IPS-18a (cell line): ENCODE measurements at regions not wholly inside any gene's neighbourhood (a gene's known extent, or its start where the extent isn't known, plus 50 kb on each side); places are given as distances from the start of the nearest gene placed in this dataset.

ENCODE experiments used
- H3K27ac ChIP-seq: one replicate; pipeline ENCODE4 v1.5.1; 2013; ENCODE audit warnings: low read length
- H3K27me3 ChIP-seq: one replicate; pipeline ENCODE4 v1.6.1; 2013; ENCODE audit warnings: mild to moderate bottlenecking, low read length; ENCODE audit not compliant: control insufficient read depth, insufficient read depth
- H3K36me3 ChIP-seq: one replicate; pipeline ENCODE4 v1.6.1; 2013; ENCODE audit warnings: low read depth, low read length; ENCODE audit not compliant: control insufficient read depth
- H3K4me1 ChIP-seq: one replicate; pipeline ENCODE4 v1.6.1; 2013; ENCODE audit warnings: low read depth, low read length; ENCODE audit not compliant: control insufficient read depth
- H3K4me3 ChIP-seq: one replicate; pipeline ENCODE4 v1.5.1; 2013; ENCODE audit warnings: low read length
- H3K9ac ChIP-seq: one replicate; pipeline ENCODE4 v1.6.1; 2013; ENCODE audit warnings: mild to moderate bottlenecking, low read length, moderate library complexity
- H3K9me3 ChIP-seq: one replicate; pipeline ENCODE4 v1.6.1; 2013; ENCODE audit warnings: low read depth, low read length; ENCODE audit not compliant: control insufficient read depth

DNA sequence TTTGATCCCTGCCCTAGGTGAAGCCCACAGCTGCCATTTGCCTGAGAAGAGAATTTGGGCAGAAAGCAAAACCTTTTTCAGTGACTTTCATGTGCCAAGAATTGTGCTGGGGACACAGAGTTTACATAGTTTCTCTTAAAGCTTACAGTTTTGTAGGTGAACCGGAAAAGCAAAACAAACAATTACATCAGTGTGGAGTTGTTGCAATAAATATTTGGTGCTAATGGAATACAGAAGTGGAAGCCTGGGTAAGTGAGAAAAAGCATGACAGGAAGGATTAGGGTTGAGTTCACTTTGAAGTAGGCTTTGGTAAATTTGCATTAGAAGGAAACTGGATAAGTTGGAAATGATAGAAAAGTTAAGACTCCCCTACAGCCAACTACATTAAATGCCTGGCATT, 82.7 kb downstream of the RASSF10 start:
- Histone ChIP-seq H3K27me3 (no peaks in the 10 kb centered on the region), H3K4me1 (no peaks in the 10 kb centered on the region), H3K9ac (no peak overlapping the region), H3K36me3 (no peaks in the 10 kb centered on the region), H3K27ac (no peak overlapping the region), H3K4me3 (no peak overlapping the region), H3K9me3 (no peaks in the 10 kb centered on the region)

DNA sequence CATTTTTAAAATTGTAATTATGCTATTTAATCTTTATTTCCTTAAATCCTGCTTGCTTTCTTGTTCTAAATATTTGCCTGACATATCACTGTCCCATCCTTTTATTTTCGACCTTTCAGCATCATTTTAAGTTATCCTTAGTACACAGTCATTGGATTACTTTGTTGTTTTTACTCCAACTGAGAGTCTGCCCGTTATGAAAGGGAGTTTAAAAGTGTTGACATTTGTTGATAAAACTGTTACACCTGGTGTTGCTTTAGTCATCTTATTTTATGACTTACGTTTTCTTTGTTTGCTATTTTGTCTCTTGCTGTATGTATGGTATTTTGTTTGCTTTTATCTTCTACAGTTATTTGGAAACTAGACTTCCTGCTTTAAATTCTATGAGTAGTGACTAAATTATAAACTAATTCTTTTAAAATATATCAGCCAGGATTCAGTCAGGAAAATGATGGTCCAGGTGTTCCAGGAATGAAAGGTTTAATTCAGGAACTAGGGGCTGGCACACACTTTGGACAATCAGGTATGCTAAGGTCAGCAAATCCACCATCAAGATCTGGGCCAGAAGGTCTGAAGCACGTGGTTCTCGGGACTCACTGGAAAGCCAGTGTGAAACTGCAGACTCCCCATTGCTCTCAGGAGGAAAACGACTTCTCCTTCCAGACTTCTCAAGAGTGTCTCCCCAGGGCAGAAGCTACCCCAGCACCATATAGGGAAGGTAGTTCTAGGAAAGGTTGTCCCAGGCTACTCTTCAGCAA, 86.0 kb downstream of the RASSF10 start:
- Histone ChIP-seq H3K27ac (no peak overlapping the region), H3K9me3 (no peaks in the 10 kb centered on the region)

DNA sequence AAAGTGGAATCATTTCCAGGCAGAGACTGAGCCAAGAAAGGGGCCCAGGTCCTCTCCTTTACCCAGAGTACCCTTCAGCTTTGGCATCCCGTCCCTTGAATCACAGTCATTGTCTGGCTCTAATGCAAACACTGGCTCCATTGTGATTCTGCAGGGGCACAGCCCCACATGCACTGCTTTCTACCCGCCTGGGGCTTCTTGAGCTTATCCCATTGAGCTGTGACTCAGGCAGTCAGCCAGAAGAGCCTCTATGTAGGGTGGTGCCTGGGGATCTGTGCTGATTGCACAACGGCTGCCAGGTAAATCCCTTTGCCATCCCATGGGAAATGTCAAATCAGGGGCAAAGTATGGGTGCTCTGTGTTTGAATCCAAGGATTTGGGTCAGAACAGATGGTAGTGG, 88.9 kb downstream of the RASSF10 start:
- Histone ChIP-seq H3K27ac (no peak overlapping the region), H3K9ac (no peak overlapping the region), H3K36me3 (no peaks in the 10 kb centered on the region), H3K4me1 (peaks cover 16% of the 10 kb centered on the region), H3K9me3 (no peaks in the 10 kb centered on the region), H3K27me3 (no peaks in the 10 kb centered on the region), H3K4me3 (no peak overlapping the region)

More for the DNA sequence above, 86.0 kb downstream of the RASSF10 start:
- H3K4me3 ChIP-seq = no peak overlapping the region
- H3K36me3 ChIP-seq = no peaks in the 10 kb centered on the region
- H3K4me1 ChIP-seq = no peaks in the 10 kb centered on the region
- H3K9ac ChIP-seq = no peak overlapping the region
- H3K27me3 ChIP-seq = no peaks in the 10 kb centered on the region

DNA sequence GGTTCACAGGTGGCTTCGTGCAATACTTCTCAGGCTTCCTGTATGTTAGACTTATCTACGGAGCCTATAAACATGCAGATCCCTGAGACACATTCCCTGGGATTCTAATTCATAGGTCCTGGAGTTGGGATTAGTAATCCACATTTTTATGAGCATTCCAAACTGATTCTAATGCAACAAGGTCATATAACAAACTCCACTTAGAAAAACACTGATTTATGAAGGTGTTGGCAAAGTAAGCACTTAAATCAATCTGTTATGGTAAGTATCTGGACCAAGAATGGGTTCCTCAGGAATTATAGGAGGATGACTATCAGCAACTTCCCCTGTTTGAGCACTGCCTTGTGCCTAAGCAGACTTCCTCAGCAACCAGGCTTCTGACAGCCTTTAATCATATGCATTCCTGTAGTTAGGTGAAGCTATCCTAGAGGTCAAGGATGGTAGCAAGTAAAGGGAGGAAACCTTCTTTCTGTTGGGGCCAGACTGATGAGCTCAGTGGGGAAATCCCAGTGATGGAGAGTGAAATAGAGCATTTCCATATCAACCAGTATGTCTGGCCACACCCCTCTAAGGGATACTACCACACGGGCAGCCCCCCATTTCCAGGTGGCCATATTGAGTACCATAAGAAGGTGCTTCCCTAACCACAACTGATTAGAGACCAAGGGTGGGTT, 89.6 kb downstream of the RASSF10 start:
- peaks cover 20% of the 10 kb centered on the region for H3K4me1 ChIP-seq

DNA sequence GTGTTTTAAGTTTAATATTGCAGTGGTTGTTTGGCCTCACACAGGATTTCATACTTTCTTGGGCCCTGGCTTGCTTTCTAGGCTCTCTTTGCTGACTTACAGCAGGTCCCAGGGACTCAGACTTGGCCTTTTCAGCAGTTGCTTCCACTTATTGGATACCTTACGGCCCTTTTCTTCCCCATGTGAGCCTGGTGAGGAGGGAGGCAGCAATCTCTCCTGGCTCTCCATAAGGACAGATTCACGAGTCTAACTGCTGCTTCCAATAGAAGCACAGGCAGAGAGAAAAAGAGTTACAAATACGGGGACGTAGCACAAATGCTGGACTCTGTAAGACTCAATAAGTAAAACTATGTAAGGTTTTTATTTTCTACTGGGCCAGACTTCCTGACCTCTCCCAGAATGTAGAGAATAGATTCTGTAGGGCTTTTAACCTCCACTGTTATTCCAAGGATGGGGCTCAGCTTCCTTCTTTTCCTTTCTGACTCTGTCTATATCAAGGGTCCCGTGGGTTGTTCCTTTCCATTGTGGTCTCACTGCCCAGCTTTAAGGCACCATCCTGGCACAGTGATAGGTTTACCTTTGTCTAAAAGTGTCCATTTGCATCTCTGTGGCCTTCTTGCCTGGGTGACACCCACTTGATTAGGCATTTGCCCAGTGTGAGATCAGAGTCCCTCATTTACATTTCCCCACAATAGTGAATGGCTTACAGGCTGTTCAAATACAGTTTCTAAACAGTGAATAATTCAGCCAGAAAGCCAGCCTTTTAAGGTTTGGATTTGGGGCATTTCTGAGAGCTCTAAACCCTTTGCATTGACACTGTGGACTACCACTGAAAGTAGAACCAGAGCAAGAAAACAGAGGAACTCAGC, 92.8 kb downstream of the RASSF10 start:
- no peaks in the 10 kb centered on the region for H3K36me3 ChIP-seq
- no peaks in the 10 kb centered on the region for H3K27me3 ChIP-seq
- no peaks in the 10 kb centered on the region for H3K9me3 ChIP-seq
- no peak overlapping the region for H3K4me3 ChIP-seq
- H3K9ac ChIP-seq = no peak overlapping the region
- peak overlapping the region; percentile 10 for H3K27ac ChIP-seq
- H3K4me1 ChIP-seq = peaks cover 20% of the 10 kb centered on the region

More for the DNA sequence above, 89.6 kb downstream of the RASSF10 start:
- Histone ChIP-seq H3K4me3 (no peak overlapping the region), H3K36me3 (no peaks in the 10 kb centered on the region), H3K27ac (no peak overlapping the region), H3K9ac (no peak overlapping the region), H3K9me3 (no peaks in the 10 kb centered on the region), H3K27me3 (no peaks in the 10 kb centered on the region)

DNA sequence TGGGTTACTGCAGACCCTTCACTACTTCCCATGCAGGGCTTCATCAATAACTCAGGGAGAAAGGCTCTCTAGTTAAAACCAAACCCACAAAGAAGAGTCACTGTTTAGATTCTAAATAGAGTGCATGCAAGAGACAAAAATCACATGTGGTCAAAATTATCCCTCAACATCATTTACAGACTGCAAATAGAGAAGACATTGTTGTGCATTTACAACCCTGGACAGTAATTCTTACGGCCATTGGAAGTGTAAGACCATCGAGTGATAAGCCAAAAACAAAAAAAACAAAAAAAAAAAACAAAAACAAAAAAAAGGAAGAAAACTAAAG, 93.4 kb downstream of the RASSF10 start:
- H3K27ac ChIP-seq = peak overlapping the region; percentile 10
- H3K36me3 ChIP-seq = no peaks in the 10 kb centered on the region
- H3K4me1 ChIP-seq = peaks cover 20% of the 10 kb centered on the region
- no peaks in the 10 kb centered on the region for H3K27me3 ChIP-seq
- no peak overlapping the region for H3K9ac ChIP-seq
- H3K9me3 ChIP-seq = no peaks in the 10 kb centered on the region
- H3K4me3 ChIP-seq = no peak overlapping the region

DNA sequence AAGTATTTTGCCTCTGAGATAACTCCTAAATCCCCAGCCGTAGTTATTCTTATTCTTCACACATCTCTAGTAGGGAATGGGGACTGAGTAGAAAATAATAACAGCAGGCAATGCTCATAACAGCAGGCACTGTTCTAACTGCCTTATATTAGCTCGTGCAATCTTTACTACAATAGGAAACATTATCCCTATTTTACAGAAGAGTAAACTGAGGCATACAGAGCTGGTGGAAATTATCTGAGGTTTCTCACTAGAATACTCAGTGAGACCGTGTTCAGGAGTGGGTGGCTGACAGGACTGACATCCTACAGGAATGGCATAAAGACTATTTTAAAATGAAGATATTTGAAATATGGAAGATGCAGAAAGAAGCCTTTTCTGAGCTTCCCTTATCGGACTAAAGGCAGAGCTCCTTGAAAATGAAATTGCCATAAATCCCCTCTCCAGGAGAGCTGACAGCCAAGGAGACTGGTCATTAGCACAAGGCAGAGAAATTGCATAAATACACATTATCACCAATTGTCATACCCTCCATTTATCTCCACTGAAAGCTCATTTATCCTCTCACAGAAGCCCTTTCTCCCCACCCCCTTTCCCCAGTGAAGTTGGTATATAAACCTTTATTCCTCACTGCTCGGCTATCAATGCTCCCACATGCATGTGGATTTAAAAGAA, 93.9 kb downstream of the RASSF10 start:
- Histone ChIP-seq H3K9me3 (no peaks in the 10 kb centered on the region), H3K36me3 (no peaks in the 10 kb centered on the region), H3K4me3 (no peak overlapping the region), H3K27me3 (no peaks in the 10 kb centered on the region), H3K9ac (no peak overlapping the region), H3K4me1 (peaks cover 20% of the 10 kb centered on the region), H3K27ac (no peak overlapping the region)

DNA sequence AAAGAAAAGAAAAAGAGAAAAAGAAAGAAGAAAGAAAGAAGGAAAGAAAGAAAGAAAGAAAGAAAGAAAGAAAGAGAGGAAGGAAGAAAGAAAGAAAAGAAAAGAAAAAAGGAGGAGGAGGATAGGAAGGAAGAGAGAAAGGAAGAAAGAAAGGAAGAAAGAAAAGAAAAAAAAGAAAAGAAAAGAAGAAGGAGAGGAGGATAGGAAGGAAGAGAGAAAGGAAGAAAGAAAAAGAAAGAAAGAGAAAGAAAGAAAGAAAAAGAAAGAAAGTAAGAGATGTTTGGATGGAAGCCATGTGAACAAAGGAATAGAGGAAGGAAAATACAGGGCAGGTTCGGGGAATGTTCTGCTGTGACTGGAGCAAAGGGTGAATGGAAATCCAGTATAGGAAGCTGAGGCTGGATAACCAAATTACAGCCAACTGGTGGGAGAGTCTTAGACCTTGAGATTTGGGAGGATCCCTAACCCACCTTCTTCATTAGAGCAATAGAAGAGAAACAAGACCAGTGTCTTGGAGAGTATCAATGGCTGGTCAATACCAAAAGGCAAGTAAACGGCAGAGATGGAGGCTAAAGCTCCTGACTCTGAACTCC, 94.9 kb downstream of the RASSF10 start:
- Histone ChIP-seq H3K27me3 (no peaks in the 10 kb centered on the region), H3K4me3 (no peak overlapping the region), H3K4me1 (peaks cover 20% of the 10 kb centered on the region), H3K9me3 (no peaks in the 10 kb centered on the region), H3K27ac (no peak overlapping the region), H3K36me3 (no peaks in the 10 kb centered on the region), H3K9ac (no peak overlapping the region)

DNA sequence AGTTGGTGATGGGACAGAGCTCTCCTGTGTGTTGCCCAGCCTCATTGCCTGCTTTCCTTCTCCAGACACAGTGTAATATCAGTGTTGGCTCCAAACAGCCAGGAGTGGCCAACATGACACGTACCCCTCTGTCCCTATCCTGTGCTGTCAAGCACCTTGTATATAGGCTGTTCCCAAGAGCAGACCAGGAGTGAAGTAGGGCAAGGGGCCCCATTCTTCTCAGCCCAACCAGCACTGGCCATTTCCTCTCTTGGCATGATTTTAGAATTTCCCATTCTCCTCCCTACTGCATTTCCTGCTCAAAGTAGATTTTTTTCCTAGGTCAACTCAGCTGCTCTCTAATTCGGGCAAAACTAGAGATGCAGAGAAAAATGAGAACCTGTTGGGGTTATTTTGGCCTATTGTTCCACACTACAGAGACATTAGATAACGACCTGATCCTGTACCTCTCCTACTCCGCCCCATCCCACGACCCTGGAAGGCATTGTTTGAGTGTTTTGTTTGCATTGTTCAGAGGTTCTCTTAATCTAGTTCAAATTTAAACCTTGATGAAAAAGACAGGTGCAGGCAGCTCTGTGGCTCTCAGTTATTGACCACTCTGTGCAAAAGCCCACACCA, 95.6 kb downstream of the RASSF10 start:
- Histone ChIP-seq H3K9me3 (no peaks in the 10 kb centered on the region), H3K4me3 (no peak overlapping the region), H3K4me1 (peaks cover 20% of the 10 kb centered on the region), H3K36me3 (no peaks in the 10 kb centered on the region), H3K27ac (no peak overlapping the region), H3K9ac (no peak overlapping the region), H3K27me3 (no peaks in the 10 kb centered on the region)

DNA sequence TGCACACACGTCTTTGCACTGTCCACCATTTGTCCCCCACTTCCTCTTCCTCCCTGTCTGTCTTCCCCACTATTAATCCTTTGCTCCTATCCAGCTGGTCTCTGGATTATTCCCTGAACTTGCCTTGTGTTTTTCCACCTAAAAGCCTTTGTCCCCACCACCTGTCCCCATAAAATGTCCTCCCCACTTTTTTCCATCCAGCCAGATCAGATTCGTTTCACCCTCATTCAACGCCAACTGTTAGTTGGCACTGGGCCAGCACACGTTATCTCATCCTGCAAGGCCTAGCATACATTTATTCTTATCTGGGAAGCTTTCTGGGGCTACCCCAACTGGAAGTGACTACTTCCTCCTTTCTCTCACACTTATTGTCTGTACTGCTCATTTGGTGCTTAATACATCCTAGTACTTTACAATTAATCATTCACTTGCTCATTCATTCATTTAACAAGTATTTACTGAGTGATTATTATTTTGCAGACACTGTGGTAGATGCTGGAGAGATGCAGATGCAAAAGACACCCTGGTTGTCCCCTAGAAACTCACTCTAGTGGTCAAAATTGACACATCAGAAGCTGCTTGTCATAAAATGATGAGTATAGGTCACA, 96.2 kb downstream of the RASSF10 start:
- no peak overlapping the region for H3K9ac ChIP-seq
- peaks cover 20% of the 10 kb centered on the region for H3K4me1 ChIP-seq
- no peaks in the 10 kb centered on the region for H3K36me3 ChIP-seq
- no peak overlapping the region for H3K4me3 ChIP-seq
- no peak overlapping the region for H3K27ac ChIP-seq
- H3K9me3 ChIP-seq = no peaks in the 10 kb centered on the region
- no peaks in the 10 kb centered on the region for H3K27me3 ChIP-seq
